HL-60 (cell line): ENCODE measurements at regions not wholly inside any gene's neighbourhood (a gene's known extent, or its start where the extent isn't known, plus 50 kb on each side); places are given as distances from the start of the nearest gene placed in this dataset.

Source experiments
- DNase-seq, 2 experiments: peaks; one replicate each; pipeline ENCODE4 v3.0.0-alpha.2; 2010 to 2020; ENCODE audit warnings: low read depth in 1 of 2, low spot score in 1 of 2
- H3K27ac ChIP-seq: fragments of 250-450 bp; sonication (Bioruptor Pico); replicated peaks from 2 replicates; pipeline ENCODE4 v1.5.1; 2020; ENCODE audit warnings: mild to moderate bottlenecking, moderate library complexity
- H3K27me3 ChIP-seq: fragments of 250-450 bp; sonication (Bioruptor Pico); 2 replicates; pipeline ENCODE4 v1.5.1; 2021; ENCODE audit warnings: mild to moderate bottlenecking, moderate library complexity; ENCODE audit not compliant: insufficient read depth, poor library complexity, severe bottlenecking
- H3K4me3 ChIP-seq: replicated peaks from 2 replicates; pipeline ENCODE4 v1.5.1; 2011; ENCODE audit warnings: mild to moderate bottlenecking, control low read depth, low read length; ENCODE audit not compliant: insufficient read depth
- GABPA ChIP-seq: IDR thresholded peaks from 2 replicates; pipeline ENCODE4 v1.6.1; 2012; ENCODE audit warnings: low read depth
- POLR2AphosphoS5 ChIP-seq: IDR thresholded peaks from 2 replicates; pipeline ENCODE4 v1.6.1; 2012; ENCODE audit warnings: low read depth
- SPI1 ChIP-seq: IDR thresholded peaks from 2 replicates; pipeline ENCODE4 v1.6.1; 2012; ENCODE audit warnings: low read depth, mild to moderate bottlenecking, borderline replicate concordance
- TF ChIP-seq, protein P1 (sequence below): IDR thresholded peaks from one replicate; pipeline ENCODE4 v1.5.1; 2011; ENCODE audit warnings: low read length, control low read depth, inconsistent platforms; ENCODE audit not compliant: insufficient read depth
- TF ChIP-seq, protein P2 (sequence below): IDR thresholded peaks from 2 replicates; pipeline ENCODE4 v1.6.1; 2012; ENCODE audit warnings: low read depth; ENCODE audit not compliant: insufficient replicate concordance

DNA sequence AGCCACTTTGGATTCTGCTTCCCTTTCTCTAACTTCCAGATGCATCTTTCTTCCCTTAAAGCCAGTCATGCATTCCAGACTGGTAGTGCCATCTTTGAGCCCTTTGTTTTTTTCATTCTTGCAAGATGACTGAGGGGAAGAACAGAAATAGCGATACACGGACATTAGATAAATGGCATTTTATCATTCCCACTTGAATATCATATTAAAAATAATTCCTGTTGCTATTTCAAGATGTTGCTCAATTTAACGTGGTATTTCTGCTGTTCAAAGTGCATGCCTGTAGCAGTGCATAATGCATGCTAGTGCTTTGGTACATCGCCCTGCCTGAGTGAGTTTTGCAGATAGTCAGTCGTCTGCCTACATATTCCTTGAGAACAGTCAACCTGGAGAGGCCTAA is 140.6 kb upstream of the FRY start:
- no peak for DNase-seq
- Histone ChIP-seq H3K4me3 (no peak overlapping the region), H3K27ac (no peak overlapping the region), H3K27me3 (no peaks in the 10 kb centered on the region)
- TF ChIP-seq, protein P1, sequence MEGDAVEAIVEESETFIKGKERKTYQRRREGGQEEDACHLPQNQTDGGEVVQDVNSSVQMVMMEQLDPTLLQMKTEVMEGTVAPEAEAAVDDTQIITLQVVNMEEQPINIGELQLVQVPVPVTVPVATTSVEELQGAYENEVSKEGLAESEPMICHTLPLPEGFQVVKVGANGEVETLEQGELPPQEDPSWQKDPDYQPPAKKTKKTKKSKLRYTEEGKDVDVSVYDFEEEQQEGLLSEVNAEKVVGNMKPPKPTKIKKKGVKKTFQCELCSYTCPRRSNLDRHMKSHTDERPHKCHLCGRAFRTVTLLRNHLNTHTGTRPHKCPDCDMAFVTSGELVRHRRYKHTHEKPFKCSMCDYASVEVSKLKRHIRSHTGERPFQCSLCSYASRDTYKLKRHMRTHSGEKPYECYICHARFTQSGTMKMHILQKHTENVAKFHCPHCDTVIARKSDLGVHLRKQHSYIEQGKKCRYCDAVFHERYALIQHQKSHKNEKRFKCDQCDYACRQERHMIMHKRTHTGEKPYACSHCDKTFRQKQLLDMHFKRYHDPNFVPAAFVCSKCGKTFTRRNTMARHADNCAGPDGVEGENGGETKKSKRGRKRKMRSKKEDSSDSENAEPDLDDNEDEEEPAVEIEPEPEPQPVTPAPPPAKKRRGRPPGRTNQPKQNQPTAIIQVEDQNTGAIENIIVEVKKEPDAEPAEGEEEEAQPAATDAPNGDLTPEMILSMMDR, result no peak
- TF ChIP-seq, protein P2, sequence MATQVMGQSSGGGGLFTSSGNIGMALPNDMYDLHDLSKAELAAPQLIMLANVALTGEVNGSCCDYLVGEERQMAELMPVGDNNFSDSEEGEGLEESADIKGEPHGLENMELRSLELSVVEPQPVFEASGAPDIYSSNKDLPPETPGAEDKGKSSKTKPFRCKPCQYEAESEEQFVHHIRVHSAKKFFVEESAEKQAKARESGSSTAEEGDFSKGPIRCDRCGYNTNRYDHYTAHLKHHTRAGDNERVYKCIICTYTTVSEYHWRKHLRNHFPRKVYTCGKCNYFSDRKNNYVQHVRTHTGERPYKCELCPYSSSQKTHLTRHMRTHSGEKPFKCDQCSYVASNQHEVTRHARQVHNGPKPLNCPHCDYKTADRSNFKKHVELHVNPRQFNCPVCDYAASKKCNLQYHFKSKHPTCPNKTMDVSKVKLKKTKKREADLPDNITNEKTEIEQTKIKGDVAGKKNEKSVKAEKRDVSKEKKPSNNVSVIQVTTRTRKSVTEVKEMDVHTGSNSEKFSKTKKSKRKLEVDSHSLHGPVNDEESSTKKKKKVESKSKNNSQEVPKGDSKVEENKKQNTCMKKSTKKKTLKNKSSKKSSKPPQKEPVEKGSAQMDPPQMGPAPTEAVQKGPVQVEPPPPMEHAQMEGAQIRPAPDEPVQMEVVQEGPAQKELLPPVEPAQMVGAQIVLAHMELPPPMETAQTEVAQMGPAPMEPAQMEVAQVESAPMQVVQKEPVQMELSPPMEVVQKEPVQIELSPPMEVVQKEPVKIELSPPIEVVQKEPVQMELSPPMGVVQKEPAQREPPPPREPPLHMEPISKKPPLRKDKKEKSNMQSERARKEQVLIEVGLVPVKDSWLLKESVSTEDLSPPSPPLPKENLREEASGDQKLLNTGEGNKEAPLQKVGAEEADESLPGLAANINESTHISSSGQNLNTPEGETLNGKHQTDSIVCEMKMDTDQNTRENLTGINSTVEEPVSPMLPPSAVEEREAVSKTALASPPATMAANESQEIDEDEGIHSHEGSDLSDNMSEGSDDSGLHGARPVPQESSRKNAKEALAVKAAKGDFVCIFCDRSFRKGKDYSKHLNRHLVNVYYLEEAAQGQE, result no peak
- TF ChIP-seq GABPA, result no peak
- TF ChIP-seq POLR2AphosphoS5, result no peak
- TF ChIP-seq SPI1, result no peak

DNA sequence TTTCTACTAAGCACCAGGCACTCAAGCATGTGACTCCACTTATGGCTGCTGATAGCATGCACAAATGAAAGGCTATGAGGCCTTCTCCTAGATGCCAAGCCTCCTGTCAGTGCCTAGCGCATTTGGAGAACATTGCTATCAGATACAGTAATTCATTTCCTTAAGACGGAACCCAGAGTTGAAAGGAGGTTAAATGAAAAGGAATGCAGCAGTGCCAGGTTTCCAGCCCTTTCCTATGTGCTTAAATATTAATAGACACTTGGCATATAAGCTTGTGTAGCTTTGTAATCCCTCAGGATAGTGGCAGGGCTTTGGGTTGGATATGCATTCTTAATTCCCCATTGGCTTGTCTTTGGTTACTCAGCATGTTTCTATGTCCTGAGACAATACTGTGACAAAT is 140.1 kb upstream of the FRY start:
- no peaks in the 10 kb centered on the region for H3K27me3 ChIP-seq
- TF ChIP-seq SPI1 (no peak), POLR2AphosphoS5 (no peak), GABPA (no peak)
- TF ChIP-seq, protein P2, result no peak
- TF ChIP-seq, protein P1, result no peak
- H3K4me3 ChIP-seq, result no peak overlapping the region
- H3K27ac ChIP-seq, result no peak overlapping the region
- DNase-seq, result no peak

DNA sequence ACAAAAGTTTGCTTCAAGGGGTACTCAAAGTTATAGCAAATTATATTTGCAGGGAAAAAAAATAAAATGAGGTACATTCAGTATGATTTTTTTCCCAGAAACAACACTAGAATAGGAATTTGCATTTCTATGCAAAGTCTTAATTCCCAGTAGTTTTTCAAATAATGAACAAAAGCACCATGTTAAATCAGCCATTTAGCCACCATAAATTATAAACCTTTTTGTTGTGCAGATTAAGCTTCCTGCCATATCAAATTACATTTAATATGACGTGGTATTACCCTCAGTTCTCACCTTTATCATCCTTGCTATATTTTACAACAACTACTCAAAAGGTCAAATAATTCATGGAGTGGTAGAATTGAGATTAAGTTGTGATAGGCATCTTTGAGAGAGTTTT is 136.6 kb upstream of the FRY start:
- TF ChIP-seq, protein P2, result no peak
- TF ChIP-seq POLR2AphosphoS5 (no peak), GABPA (no peak), SPI1 (no peak)
- TF ChIP-seq, protein P1, result no peak
- no peaks in the 10 kb centered on the region for H3K27me3 ChIP-seq
- no peak overlapping the region for H3K27ac ChIP-seq
- H3K4me3 ChIP-seq, result no peak overlapping the region
- DNase-seq, result no peak
